ENCODE measurements at regions not wholly inside any gene's neighbourhood (a gene's known extent, or its start where the extent isn't known, plus 50 kb on each side); places are given as distances from the start of the nearest gene placed in this dataset.

DNA sequence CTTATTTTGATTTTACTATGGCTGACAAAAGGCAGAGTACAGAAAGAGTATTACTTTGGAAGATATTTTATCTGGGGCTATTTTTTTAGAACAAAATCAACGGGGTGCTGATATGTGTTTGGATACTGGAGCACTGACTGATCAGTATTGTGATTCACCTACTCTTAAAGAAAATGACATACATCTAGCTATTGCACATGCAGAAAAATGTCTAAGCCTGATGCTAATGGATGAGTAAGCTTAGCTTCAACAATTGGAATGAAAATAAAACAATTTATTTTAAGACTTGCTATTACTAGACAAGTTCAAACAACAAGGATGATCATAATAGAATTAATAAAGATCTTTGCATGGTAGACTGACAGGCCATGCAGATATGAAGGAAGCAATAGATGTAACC, 262.0 kb downstream of the PPP1R2C start:
- peaks cover 0 to 1% (median 0%) of the 10 kb centered on the region in 9 donors for H3K27me3 ChIP-seq
- no peak for DNase-seq
- H3K9me3 ChIP-seq = peaks cover 0 to 18% (median 0%) of the 10 kb centered on the region in 12 donors
- no peaks in the 10 kb centered on the region for H3K4me1 ChIP-seq
- no peak overlapping the region for H3K27ac ChIP-seq
- TF ChIP-seq POLR2A (IDR thresholded peaks at IDR 0.05) (no peak), CTCF (IDR thresholded peaks at IDR 0.05) (no peak)
- ATAC-seq = no peak
- 55 to 80% (median 65%) methylated on average over 1 of the region's 1 CpG for WGBS, 4 donors
- no peaks in the 10 kb centered on the region for H3K36me3 ChIP-seq
- H3K4me3 ChIP-seq = no peak overlapping the region
- intact Hi-C loops (cut with DNase I) = no loop called here

- intact Hi-C loops (cut with DNase I) = no loop called here
- DNase-seq (no peak), ATAC-seq (no peak)
- WGBS, 4 donors = 45 to 83% (median 65%) methylated on average over 7 of the region's 7 CpGs
- no peak overlapping the region for H3K27ac ChIP-seq
- H3K36me3 ChIP-seq = no peaks in the 10 kb centered on the region
- no peak for TF ChIP-seq POLR2A (IDR thresholded peaks at IDR 0.05)
- no peak for TF ChIP-seq CTCF (IDR thresholded peaks at IDR 0.05)
- peaks cover 0 to 5% (median 0%) of the 10 kb centered on the region in 9 donors for H3K27me3 ChIP-seq
- no peaks in the 10 kb centered on the region for H3K4me1 ChIP-seq
- peaks cover 0 to 10% (median 0%) of the 10 kb centered on the region in 12 donors for H3K9me3 ChIP-seq
- no peak overlapping the region for H3K4me3 ChIP-seq
Observed at GRCh38 chrX:42505016-42505415, 272.9 kb downstream of the PPP1R2C start.

DNA sequence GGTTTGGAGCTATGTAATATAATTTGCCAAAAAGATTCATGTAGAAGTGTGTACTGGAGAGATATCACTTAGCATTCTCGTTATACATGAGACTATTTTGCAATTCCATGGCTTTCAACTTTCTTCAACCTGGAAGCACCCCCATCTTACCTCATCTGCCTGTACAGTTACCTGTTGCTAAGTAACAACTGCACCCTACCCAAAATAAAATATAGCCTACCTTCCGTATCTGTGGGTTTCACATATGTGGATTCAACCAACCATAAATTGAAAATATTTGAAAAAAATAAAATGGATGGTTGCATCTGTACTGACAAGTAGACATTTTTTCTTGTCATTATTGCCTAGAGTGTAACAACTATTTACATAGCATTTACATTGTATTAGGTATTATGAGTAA, 278.3 kb downstream of the PPP1R2C start:
- H3K4me1 ChIP-seq = no peaks in the 10 kb centered on the region
- H3K27me3 ChIP-seq = peaks cover 0 to 5% (median 0%) of the 10 kb centered on the region in 9 donors
- H3K4me3 ChIP-seq = no peak overlapping the region
- H3K27ac ChIP-seq = no peak overlapping the region
- H3K36me3 ChIP-seq = no peaks in the 10 kb centered on the region
- intact Hi-C loops (cut with DNase I) = no loop called here
- DNase-seq (no peak), ATAC-seq (no peak)
- TF ChIP-seq CTCF (IDR thresholded peaks at IDR 0.05) (no peak), POLR2A (IDR thresholded peaks at IDR 0.05) (no peak)
- H3K9me3 ChIP-seq = no peaks in the 10 kb centered on the region
- WGBS, 4 donors = 65 to 93% (median 74%) methylated on average over 2 of the region's 2 CpGs

DNA sequence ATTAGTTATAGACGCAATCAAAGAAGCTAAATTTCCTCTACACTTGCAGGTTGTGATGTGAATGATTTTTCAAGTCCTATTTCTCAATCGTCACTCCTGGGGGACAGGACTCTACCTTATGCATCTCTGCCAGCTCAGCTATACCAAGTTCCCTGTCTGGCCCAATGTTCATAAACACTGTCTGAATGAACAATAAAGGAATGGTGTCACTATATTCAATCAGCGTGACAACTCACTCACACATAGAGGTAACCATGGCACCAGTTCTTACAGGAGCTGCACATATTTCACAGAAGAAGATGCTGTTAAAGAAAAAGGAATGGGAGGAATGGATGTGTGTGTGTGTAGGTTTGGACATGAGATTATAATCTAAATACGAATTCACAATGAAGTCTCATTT, 280.6 kb downstream of the PPP1R2C start:
- Histone ChIP-seq H3K27me3 (peaks cover 0 to 5% (median 0%) of the 10 kb centered on the region in 9 donors), H3K9me3 (no peaks in the 10 kb centered on the region), H3K4me3 (no peak overlapping the region), H3K27ac (no peak overlapping the region), H3K4me1 (no peaks in the 10 kb centered on the region), H3K36me3 (no peaks in the 10 kb centered on the region)
- intact Hi-C loops (cut with DNase I) = no loop called here
- TF ChIP-seq CTCF (IDR thresholded peaks at IDR 0.05) = no peak
- no peak for TF ChIP-seq POLR2A (IDR thresholded peaks at IDR 0.05)
- ATAC-seq (no peak), DNase-seq (no peak)
- 72 to 87% (median 80%) methylated on average over 4 of the region's 4 CpGs for WGBS, 4 donors

All from heart left ventricle (tissue), 16 donors.